Chondrocyte (in vitro differentiated cells): ENCODE measurements at regions not wholly inside any gene's neighbourhood (a gene's known extent, or its start where the extent isn't known, plus 50 kb on each side); places are given as distances from the start of the nearest gene placed in this dataset.
"Not testable (repeated sequence)": the region's sequence is repeated elsewhere in the genome, so short reads cannot be mapped to it uniquely, and the experiment has no call there.

Experiments
- DNase-seq: peaks from one replicate; pipeline ENCODE4 v3.0.0; 2021; ENCODE audit warnings: mixed read lengths, low spot score
- H3K27ac Mint-ChIP-seq: one replicate; pipeline ENCODE4 v1.8.0; 2021; ENCODE audit warnings: mild to moderate bottlenecking, moderate library complexity, mixed read lengths; ENCODE audit not compliant: unreplicated experiment
- H3K27me3 Mint-ChIP-seq: 2 replicates; pipeline ENCODE4 v1.8.0; 2021; ENCODE audit warnings: low read depth, mixed read lengths
- H3K36me3 Mint-ChIP-seq: 2 replicates; pipeline ENCODE4 v1.8.0; 2021; ENCODE audit warnings: low read depth, mixed read lengths
- H3K4me1 Mint-ChIP-seq: 2 replicates; pipeline ENCODE4 v1.8.0; 2021; ENCODE audit warnings: low read depth, mild to moderate bottlenecking, mixed read lengths
- H3K4me3 Mint-ChIP-seq: one replicate; pipeline ENCODE4 v1.8.0; 2021; ENCODE audit warnings: mild to moderate bottlenecking, moderate library complexity, mixed read lengths; ENCODE audit not compliant: unreplicated experiment
- H3K9me3 Mint-ChIP-seq: 2 replicates; pipeline ENCODE4 v1.8.0; 2021; ENCODE audit warnings: low read depth, mixed read lengths
- TF ChIP-seq, protein P1 (sequence below): fragments of 200-600 bp; sonication (generic); IDR thresholded peaks from 2 replicates; pipeline ENCODE4 v1.5.0; 2021; ENCODE audit warnings: antibody characterized with exemption, mild to moderate bottlenecking, moderate library complexity

DNA sequence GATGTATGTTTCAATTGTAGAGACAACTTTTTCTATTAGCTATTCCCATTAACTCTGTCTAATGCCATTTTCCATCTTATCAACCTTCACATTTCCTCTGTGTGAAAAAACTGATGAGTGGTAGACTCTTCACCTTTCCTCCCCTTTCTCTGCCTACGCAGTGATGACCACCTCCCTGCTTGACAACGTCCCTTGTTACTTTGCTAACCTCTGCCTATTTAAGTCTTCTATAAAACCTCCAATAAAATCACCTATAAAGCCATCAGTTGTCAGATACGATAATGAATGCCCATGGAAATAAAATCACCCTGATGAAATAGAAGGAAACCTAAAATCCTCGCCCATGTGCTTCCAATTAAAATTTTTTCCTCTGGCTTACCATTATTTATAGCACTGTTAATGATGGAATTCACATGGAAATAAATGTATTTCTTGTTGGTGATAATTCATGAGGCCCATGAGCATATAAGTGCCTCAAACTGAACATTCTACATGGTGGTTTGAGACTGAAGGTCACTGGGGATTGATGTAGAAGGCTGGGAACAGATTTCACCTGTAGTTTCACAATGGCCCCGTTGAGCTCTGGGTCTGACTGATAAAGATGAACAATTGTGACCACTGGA is 1454.0 kb upstream of the SEL1L start:
- Mint-ChIP-seq H3K27me3 (peaks cover 2% of the 10 kb centered on the region), H3K4me3 (no peak overlapping the region), H3K27ac (no peak overlapping the region), H3K9me3 (peaks cover 3% of the 10 kb centered on the region), H3K36me3 (no peaks in the 10 kb centered on the region), H3K4me1 (no peaks in the 10 kb centered on the region)
- no peak for DNase-seq
- TF ChIP-seq, protein P1, sequence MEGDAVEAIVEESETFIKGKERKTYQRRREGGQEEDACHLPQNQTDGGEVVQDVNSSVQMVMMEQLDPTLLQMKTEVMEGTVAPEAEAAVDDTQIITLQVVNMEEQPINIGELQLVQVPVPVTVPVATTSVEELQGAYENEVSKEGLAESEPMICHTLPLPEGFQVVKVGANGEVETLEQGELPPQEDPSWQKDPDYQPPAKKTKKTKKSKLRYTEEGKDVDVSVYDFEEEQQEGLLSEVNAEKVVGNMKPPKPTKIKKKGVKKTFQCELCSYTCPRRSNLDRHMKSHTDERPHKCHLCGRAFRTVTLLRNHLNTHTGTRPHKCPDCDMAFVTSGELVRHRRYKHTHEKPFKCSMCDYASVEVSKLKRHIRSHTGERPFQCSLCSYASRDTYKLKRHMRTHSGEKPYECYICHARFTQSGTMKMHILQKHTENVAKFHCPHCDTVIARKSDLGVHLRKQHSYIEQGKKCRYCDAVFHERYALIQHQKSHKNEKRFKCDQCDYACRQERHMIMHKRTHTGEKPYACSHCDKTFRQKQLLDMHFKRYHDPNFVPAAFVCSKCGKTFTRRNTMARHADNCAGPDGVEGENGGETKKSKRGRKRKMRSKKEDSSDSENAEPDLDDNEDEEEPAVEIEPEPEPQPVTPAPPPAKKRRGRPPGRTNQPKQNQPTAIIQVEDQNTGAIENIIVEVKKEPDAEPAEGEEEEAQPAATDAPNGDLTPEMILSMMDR, result no peak

DNA sequence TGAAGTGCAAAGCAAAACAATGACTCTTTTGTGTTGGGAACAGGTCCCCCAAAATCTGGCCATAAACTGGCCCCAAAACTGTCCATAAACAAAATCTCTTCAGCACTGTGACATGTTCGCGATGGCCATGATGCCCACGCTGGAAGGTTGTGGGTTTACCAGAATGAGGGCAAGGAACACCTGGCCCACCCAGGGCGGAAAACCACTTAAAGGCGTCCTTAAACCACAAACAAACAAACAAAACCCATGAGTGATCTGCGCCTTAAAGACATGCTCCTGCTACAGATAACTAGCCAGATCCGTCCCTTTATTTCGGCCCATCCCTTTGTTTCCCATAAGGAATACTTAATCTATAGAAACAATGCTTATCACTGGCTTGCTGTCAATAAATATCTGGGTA is 1460.9 kb upstream of the SEL1L start:
- not testable (repeated sequence) for H3K27ac Mint-ChIP-seq, H3K4me3 Mint-ChIP-seq, H3K36me3 Mint-ChIP-seq, H3K9me3 Mint-ChIP-seq, H3K4me1 Mint-ChIP-seq, H3K27me3 Mint-ChIP-seq, DNase-seq

GRCh38 chr14:82999802-83000201 is 1466.1 kb upstream of the SEL1L start:
- peaks cover 4% of the 10 kb centered on the region for H3K27me3 Mint-ChIP-seq
- no peak for DNase-seq
- H3K36me3 Mint-ChIP-seq, result no peaks in the 10 kb centered on the region
- H3K9me3 Mint-ChIP-seq, result no peaks in the 10 kb centered on the region
- H3K4me3 Mint-ChIP-seq, result no peak overlapping the region
- no peaks in the 10 kb centered on the region for H3K4me1 Mint-ChIP-seq
- H3K27ac Mint-ChIP-seq, result no peak overlapping the region
- TF ChIP-seq, protein P1, result peak; percentile 73

DNA sequence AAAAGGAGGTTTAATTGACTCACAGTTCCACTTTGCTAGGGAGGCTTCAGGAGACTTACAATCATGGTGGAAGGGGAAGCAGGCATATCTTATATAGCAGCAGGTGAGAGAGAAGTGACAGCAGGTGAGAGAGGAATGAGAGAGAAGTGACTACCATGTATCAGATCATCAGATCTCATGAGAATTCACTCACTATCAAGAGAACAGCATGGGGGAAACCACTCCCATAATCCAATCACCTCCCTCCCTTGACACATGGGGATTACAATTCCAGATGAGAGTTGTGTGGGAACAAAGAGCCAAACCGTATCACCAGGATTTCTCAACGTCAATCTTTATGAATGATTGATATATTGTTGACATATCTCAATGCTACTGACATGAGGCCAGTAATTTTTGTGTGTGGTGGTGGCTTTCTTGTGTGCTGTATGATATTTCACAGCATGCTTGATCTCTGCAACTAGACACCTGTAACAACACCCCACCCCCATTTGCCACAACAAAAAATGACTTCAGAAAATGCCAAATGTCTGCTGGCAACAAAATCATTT is 1470.9 kb upstream of the SEL1L start:
- TF ChIP-seq, protein P1, result no peak
- Mint-ChIP-seq H3K4me3 (no peak overlapping the region), H3K4me1 (no peaks in the 10 kb centered on the region), H3K9me3 (peaks cover 5% of the 10 kb centered on the region), H3K27me3 (no peaks in the 10 kb centered on the region), H3K36me3 (no peaks in the 10 kb centered on the region), H3K27ac (no peak overlapping the region)
- DNase-seq, result no peak

DNA sequence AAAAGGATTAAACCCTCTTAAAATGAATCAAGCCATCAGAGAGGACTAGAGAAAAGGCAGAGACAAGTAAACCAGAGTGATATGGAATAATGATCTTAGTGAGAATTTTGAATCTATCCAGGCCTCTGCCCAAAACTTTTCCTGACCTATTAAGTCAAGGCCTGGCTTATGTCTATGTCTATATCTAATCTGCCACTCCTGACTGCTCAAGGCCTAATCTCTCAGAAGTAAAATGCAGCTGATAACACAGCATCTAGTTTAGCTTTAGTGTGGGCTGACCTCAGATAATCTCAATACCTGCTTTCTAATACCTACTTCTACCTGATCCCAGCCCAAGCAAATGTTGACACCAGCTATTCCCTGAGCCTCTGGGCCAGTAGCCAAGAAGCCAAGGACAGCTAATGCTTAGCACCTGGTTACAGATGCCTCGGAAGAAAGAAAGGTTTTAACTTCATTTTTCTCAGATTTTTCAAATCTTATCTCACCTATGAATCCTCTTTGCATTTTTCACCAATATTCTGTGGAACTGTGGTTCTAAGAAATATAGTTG is 1472.5 kb upstream of the SEL1L start:
- TF ChIP-seq, protein P1, result no peak
- H3K9me3 Mint-ChIP-seq, result peaks cover 8% of the 10 kb centered on the region

GRCh38 chr14:83007052-83007451 is 1473.4 kb upstream of the SEL1L start:
- H3K9me3 Mint-ChIP-seq, H3K36me3 Mint-ChIP-seq, H3K4me3 Mint-ChIP-seq, DNase-seq, H3K4me1 Mint-ChIP-seq, H3K27ac Mint-ChIP-seq, H3K27me3 Mint-ChIP-seq: not testable (repeated sequence)

More for the DNA sequence above, 1472.5 kb upstream of the SEL1L start:
- Mint-ChIP-seq H3K36me3 (no peaks in the 10 kb centered on the region), H3K27ac (no peak overlapping the region), H3K27me3 (no peaks in the 10 kb centered on the region), H3K4me1 (no peaks in the 10 kb centered on the region), H3K4me3 (no peak overlapping the region)
- no peak for DNase-seq
